Muscle layer of duodenum (tissue), 2 donors: ENCODE measurements at regions not wholly inside any gene's neighbourhood (a gene's known extent, or its start where the extent isn't known, plus 50 kb on each side); places are given as distances from the start of the nearest gene placed in this dataset.

ENCODE experiments used
- H3K27ac ChIP-seq: one replicate; pipeline ENCODE4 v1.7.0; 2013; ENCODE audit warnings: mild to moderate bottlenecking, low read length
- H3K27me3 ChIP-seq: one replicate; pipeline ENCODE4 v1.7.0; 2013; ENCODE audit warnings: low read depth, mild to moderate bottlenecking, control low read depth, low read length
- H3K36me3 ChIP-seq, 2 donors: one replicate each; pipeline ENCODE4 v1.7.0; 2013; ENCODE audit warnings: low read length in 2 of 2, control low read depth in 1 of 2, mild to moderate bottlenecking in 1 of 2; ENCODE audit not compliant: insufficient read depth in 2 of 2, control insufficient read depth in 1 of 2
- H3K4me1 ChIP-seq, 2 donors: one replicate each; pipeline ENCODE4 v1.7.0; 2013; ENCODE audit warnings: low read length in 2 of 2, mild to moderate bottlenecking in 2 of 2, control low read depth in 1 of 2, moderate library complexity in 1 of 2; ENCODE audit not compliant: insufficient read depth in 2 of 2, control insufficient read depth in 1 of 2
- H3K4me3 ChIP-seq, 2 donors: one replicate each; pipeline ENCODE4 v1.7.0; 2013; ENCODE audit warnings: low read length in 2 of 2, low read depth in 1 of 2, mild to moderate bottlenecking in 1 of 2
- H3K9me3 ChIP-seq, 2 donors: one replicate each; pipeline ENCODE4 v1.7.0; 2013; ENCODE audit warnings: low read length in 2 of 2, control low read depth in 1 of 2, mild to moderate bottlenecking in 1 of 2; ENCODE audit not compliant: control insufficient read depth in 1 of 2
- donor health status: healthy.

DNA sequence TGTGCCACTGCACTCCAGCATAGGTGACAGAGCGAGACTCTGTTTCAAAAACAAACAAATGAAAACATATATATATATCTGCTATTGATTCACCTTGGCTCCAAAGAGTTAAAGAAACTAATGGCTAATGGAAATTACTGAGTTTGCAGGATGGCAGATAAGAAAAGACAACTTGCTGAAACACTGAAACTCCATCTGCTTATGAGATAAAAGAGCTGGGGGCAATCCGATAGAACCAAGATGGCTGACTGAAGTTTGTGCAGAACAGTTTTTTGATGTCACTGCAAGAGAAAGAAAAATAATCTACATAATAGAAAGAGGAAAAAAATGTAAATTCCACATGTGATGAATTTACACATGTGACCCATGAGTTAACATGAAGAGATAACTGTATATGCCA is 88.2 kb downstream of the LRATD1 start:
- H3K4me1 ChIP-seq = no peaks in the 10 kb centered on the region
- no peak overlapping the region for H3K27ac ChIP-seq
- H3K9me3 ChIP-seq = no peaks in the 10 kb centered on the region
- no peaks in the 10 kb centered on the region for H3K27me3 ChIP-seq
- no peaks in the 10 kb centered on the region for H3K36me3 ChIP-seq
- no peak overlapping the region for H3K4me3 ChIP-seq

GRCh38 chr2:14722904-14723570 is 90.5 kb downstream of the LRATD1 start:
- Histone ChIP-seq H3K4me3 (no peak overlapping the region), H3K27me3 (no peaks in the 10 kb centered on the region), H3K4me1 (no peaks in the 10 kb centered on the region), H3K36me3 (no peaks in the 10 kb centered on the region), H3K27ac (no peak overlapping the region), H3K9me3 (no peaks in the 10 kb centered on the region)

GRCh38 chr2:14723684-14724083 is 91.2 kb downstream of the LRATD1 start:
- Histone ChIP-seq H3K36me3 (no peaks in the 10 kb centered on the region), H3K9me3 (no peaks in the 10 kb centered on the region), H3K27me3 (no peaks in the 10 kb centered on the region), H3K4me3 (no peak overlapping the region), H3K27ac (no peak overlapping the region), H3K4me1 (no peaks in the 10 kb centered on the region)

GRCh38 chr2:14735696-14736095 is 103.2 kb downstream of the LRATD1 start:
- H3K27me3 ChIP-seq = no peaks in the 10 kb centered on the region
- no peaks in the 10 kb centered on the region for H3K4me1 ChIP-seq
- H3K4me3 ChIP-seq = no peak overlapping the region

GRCh38 chr2:14737201-14737600 is 104.7 kb downstream of the LRATD1 start:
- Histone ChIP-seq H3K4me1 (no peaks in the 10 kb centered on the region), H3K27ac (no peak overlapping the region), H3K9me3 (peaks cover 0 to under 1% of the 10 kb centered on the region in 2 donors), H3K36me3 (no peaks in the 10 kb centered on the region), H3K27me3 (no peaks in the 10 kb centered on the region), H3K4me3 (no peak overlapping the region)

More at GRCh38 chr2:14735696-14736095, 103.2 kb downstream of the LRATD1 start:
- Histone ChIP-seq H3K36me3 (no peaks in the 10 kb centered on the region), H3K27ac (no peak overlapping the region), H3K9me3 (peaks cover 0 to 2% of the 10 kb centered on the region in 2 donors)

DNA sequence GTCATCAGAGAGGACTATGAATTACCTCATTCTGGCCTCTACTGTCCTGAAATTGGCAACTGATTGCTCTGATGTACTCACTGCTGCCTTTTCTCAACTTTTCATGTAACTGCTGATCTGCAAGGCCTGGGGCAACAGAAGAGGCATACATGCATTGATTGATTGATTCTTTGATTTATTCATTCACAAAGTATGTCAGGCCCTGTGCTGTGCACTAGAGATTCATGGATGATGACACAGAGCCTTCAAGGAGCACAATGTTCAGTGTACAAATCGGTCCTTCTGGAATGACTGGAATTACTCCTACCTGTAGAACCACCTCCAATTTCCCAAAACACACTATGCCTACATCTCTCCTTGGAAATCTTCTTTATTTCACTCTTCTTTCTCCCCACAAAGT is 111.3 kb downstream of the LRATD1 start:
- Histone ChIP-seq H3K27ac (no peak overlapping the region), H3K36me3 (no peaks in the 10 kb centered on the region)

DNA sequence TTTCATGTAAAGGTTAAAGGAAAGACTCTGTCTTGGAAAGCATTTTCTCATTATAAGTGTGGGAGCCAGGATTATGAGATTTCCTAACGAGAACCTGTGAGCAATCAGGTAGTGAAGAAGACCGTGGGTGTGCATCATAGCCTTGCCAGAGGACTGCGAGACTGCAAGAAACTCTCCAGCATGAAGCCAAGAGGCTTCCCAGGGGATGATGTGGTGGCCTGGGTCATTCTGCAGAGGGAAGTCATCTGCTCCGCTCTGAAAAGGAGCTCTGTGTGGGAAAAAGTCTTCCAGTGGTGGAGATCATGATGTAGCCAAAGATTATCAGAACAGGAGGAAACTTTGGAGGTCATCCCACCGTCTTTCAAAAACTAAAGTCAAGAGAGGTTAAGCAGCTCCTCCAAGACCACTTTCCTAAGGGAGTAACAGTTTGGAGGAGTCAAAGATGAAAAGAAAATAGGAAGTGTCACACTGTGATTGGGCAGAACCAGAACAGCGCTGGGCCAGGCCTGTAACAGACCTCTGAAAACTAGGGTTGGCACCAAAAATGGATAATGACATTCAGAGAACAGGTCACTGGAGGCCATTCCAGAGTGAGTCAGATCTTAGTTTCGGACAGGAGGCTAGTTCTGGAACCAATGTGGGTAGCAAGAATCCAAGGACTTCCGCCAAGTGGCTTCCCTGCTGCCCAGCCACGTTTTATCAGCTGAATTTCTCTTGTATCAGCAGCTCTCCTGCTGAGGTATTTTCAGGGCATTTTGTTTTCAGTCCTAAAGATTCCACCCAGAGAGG is 113.0 kb downstream of the LRATD1 start:
- Histone ChIP-seq H3K4me3 (no peak overlapping the region), H3K9me3 (no peaks in the 10 kb centered on the region), H3K27me3 (no peaks in the 10 kb centered on the region), H3K4me1 (no peaks in the 10 kb centered on the region), H3K36me3 (no peaks in the 10 kb centered on the region), H3K27ac (no peak overlapping the region)

More for the DNA sequence above, 111.3 kb downstream of the LRATD1 start:
- Histone ChIP-seq H3K9me3 (no peaks in the 10 kb centered on the region), H3K4me1 (no peaks in the 10 kb centered on the region), H3K4me3 (no peak overlapping the region), H3K27me3 (no peaks in the 10 kb centered on the region)

GRCh38 chr2:14746133-14746532 is 113.6 kb downstream of the LRATD1 start:
- Histone ChIP-seq H3K27ac (no peak overlapping the region), H3K9me3 (no peaks in the 10 kb centered on the region), H3K36me3 (no peaks in the 10 kb centered on the region), H3K4me3 (no peak overlapping the region), H3K4me1 (no peaks in the 10 kb centered on the region), H3K27me3 (no peaks in the 10 kb centered on the region)

DNA sequence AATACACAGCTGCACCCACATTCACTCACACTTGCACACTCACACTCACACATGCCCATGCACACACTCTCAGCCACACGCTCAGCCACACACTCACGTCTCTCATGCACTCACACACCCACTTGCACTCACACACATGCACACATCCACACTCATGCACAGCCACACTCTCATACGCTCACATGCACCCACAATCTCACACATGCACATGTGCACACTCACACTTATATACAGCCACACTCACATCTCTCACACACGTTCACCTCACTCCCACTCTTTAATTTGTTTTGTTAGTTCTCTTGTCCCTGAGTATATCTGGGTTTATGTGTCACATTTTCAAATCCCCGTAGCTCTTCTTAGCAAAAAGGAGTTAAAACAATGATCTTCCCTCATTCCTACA is 114.9 kb downstream of the LRATD1 start:
- no peak overlapping the region for H3K27ac ChIP-seq
- no peaks in the 10 kb centered on the region for H3K9me3 ChIP-seq
- no peak overlapping the region for H3K4me3 ChIP-seq
- H3K4me1 ChIP-seq = no peaks in the 10 kb centered on the region
- no peaks in the 10 kb centered on the region for H3K27me3 ChIP-seq
- H3K36me3 ChIP-seq = no peaks in the 10 kb centered on the region

DNA sequence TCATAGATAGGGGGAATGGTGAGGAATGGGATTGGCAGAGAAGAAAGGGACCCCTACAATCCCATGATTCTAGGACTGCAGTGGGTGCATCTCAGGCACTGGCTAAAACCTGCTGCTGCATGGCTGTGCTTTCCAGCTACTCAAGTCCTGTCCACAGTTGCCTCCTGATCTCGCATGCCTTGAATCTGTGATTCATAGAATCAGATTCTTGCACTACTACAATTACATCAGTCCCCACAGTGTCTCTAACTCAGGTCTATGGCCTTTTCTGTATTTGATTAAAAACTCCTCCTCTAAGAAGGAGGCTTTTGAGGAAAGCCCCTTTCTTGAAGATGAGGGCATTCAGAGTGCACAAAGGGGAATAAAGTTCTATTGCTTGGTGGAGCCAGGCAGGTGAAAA is 117.4 kb downstream of the LRATD1 start:
- no peak overlapping the region for H3K27ac ChIP-seq
- no peaks in the 10 kb centered on the region for H3K9me3 ChIP-seq
- H3K27me3 ChIP-seq = no peaks in the 10 kb centered on the region
- H3K4me1 ChIP-seq = no peaks in the 10 kb centered on the region
- H3K36me3 ChIP-seq = no peaks in the 10 kb centered on the region
- no peak overlapping the region for H3K4me3 ChIP-seq

- Histone ChIP-seq H3K4me3 (no peak overlapping the region), H3K4me1 (no peaks in the 10 kb centered on the region), H3K36me3 (no peaks in the 10 kb centered on the region), H3K27ac (no peak overlapping the region), H3K27me3 (no peaks in the 10 kb centered on the region), H3K9me3 (no peaks in the 10 kb centered on the region)
Measured at GRCh38 chr2:14750433-14750832, 117.9 kb downstream of the LRATD1 start.
